Stimulated activated CD8-positive, alpha-beta memory T cell treated with anti-CD3 and anti-CD28 coated beads, Interleukin-2, amount 100 ng/mL, for 48 hours (primary cell): ENCODE measurements at regions not wholly inside any gene's neighbourhood (a gene's known extent, or its start where the extent isn't known, plus 50 kb on each side); places are given as distances from the start of the nearest gene placed in this dataset.
"Not testable (repeated sequence)": the region's sequence is repeated elsewhere in the genome, so short reads cannot be mapped to it uniquely, and the experiment has no call there.

Experiments
- DNase-seq, 2 donors: peaks; one replicate each; pipeline ENCODE4 v3.0.0-alpha.2; 2020; ENCODE audit warnings: low read depth in 2 of 2

- no peak for DNase-seq
Observed at GRCh38 chr18:10247742-10248082, 206.7 kb upstream of the APCDD1 start.

GRCh38 chr18:10248738-10249137, 205.7 kb upstream of the APCDD1 start:
- DNase-seq, result no peak

GRCh38 chr18:10249270-10249669, 205.2 kb upstream of the APCDD1 start:
- DNase-seq, result no peak

GRCh38 chr18:10249801-10250200, 204.6 kb upstream of the APCDD1 start:
- DNase-seq, result no peak

- no peak for DNase-seq
Observed at GRCh38 chr18:10252494-10252893, 201.9 kb upstream of the APCDD1 start.

GRCh38 chr18:10252952-10253705, 201.3 kb upstream of the APCDD1 start:
- no peak for DNase-seq

- not testable (repeated sequence) for DNase-seq
Observed at GRCh38 chr18:10256276-10256675, 198.2 kb upstream of the APCDD1 start.

GRCh38 chr18:10258836-10259474, 195.5 kb upstream of the APCDD1 start:
- no peak for DNase-seq

- DNase-seq, result no peak
Observed at GRCh38 chr18:10259901-10260300, 194.5 kb upstream of the APCDD1 start.

GRCh38 chr18:10261344-10262276, 192.8 kb upstream of the APCDD1 start:
- DNase-seq, result no peak

- no peak for DNase-seq
Observed at GRCh38 chr18:10262566-10262965, 191.9 kb upstream of the APCDD1 start.

- DNase-seq, result no peak
Observed at GRCh38 chr18:10264260-10264659, 190.2 kb upstream of the APCDD1 start.

GRCh38 chr18:10265560-10266333, 188.7 kb upstream of the APCDD1 start:
- no peak for DNase-seq

GRCh38 chr18:10266334-10266590, 188.2 kb upstream of the APCDD1 start:
- no peak for DNase-seq

- no peak for DNase-seq
Observed at GRCh38 chr18:10269261-10269660, 185.2 kb upstream of the APCDD1 start.

- no peak for DNase-seq
Observed at GRCh38 chr18:10270151-10270571, 184.3 kb upstream of the APCDD1 start.

- no peak for DNase-seq
Observed at GRCh38 chr18:10271481-10271880, 183.0 kb upstream of the APCDD1 start.

- no peak for DNase-seq
Observed at GRCh38 chr18:10274301-10274700, 180.1 kb upstream of the APCDD1 start.

GRCh38 chr18:10275486-10275885, 178.9 kb upstream of the APCDD1 start:
- DNase-seq, result no peak

- no peak for DNase-seq
Observed at GRCh38 chr18:10278265-10278664, 176.2 kb upstream of the APCDD1 start.

- no peak for DNase-seq
Observed at GRCh38 chr18:10279471-10279870, 175.0 kb upstream of the APCDD1 start.
